ENCODE measurements at regions not wholly inside any gene's neighbourhood (a gene's known extent, or its start where the extent isn't known, plus 50 kb on each side); places are given as distances from the start of the nearest gene placed in this dataset.

- no peak for ATAC-seq
Observed at GRCh38 chr9:82670000-82670399, 392.9 kb downstream of the RASEF start.

- ATAC-seq: no peak
Observed at GRCh38 chr9:82670726-82671125, 392.2 kb downstream of the RASEF start.

- ATAC-seq: no peak
Observed at GRCh38 chr9:82673201-82673600, 389.7 kb downstream of the RASEF start.

GRCh38 chr9:82673919-82674318, 389.0 kb downstream of the RASEF start:
- ATAC-seq: no peak

GRCh38 chr9:82675102-82675501, 387.8 kb downstream of the RASEF start:
- no peak for ATAC-seq

GRCh38 chr9:82675605-82676004, 387.3 kb downstream of the RASEF start:
- ATAC-seq: no peak

- no peak for ATAC-seq
Observed at GRCh38 chr9:82677086-82677485, 385.9 kb downstream of the RASEF start.

- no peak for ATAC-seq
Observed at GRCh38 chr9:82679472-82679871, 383.5 kb downstream of the RASEF start.

GRCh38 chr9:82680179-82680935, 382.6 kb downstream of the RASEF start:
- no peak for ATAC-seq

GRCh38 chr9:82681809-82682208, 381.1 kb downstream of the RASEF start:
- no peak for ATAC-seq

GRCh38 chr9:82682431-82682830, 380.5 kb downstream of the RASEF start:
- no peak for ATAC-seq

- ATAC-seq: no peak
Observed at GRCh38 chr9:82695704-82696103, 367.2 kb downstream of the RASEF start.

- ATAC-seq: no peak
Observed at GRCh38 chr9:82706786-82707185, 356.2 kb downstream of the RASEF start.

- no peak for ATAC-seq
Observed at GRCh38 chr9:82716821-82717220, 346.1 kb downstream of the RASEF start.

- ATAC-seq: no peak
Observed at GRCh38 chr9:82720515-82720914, 342.4 kb downstream of the RASEF start.

GRCh38 chr9:82721593-82721992, 341.3 kb downstream of the RASEF start:
- ATAC-seq: no peak

GRCh38 chr9:82722051-82722450, 340.9 kb downstream of the RASEF start:
- no peak for ATAC-seq

GRCh38 chr9:82722561-82722960, 340.4 kb downstream of the RASEF start:
- no peak for ATAC-seq

GRCh38 chr9:82726424-82727276, 336.3 kb downstream of the RASEF start:
- ATAC-seq: no peak

- no peak for ATAC-seq
Observed at GRCh38 chr9:82729141-82729540, 333.8 kb downstream of the RASEF start.

GRCh38 chr9:82729991-82730589, 332.9 kb downstream of the RASEF start:
- ATAC-seq: no peak

GRCh38 chr9:82732928-82733327, 330.0 kb downstream of the RASEF start:
- ATAC-seq: no peak

- no peak for ATAC-seq
Observed at GRCh38 chr9:82736126-82736525, 326.8 kb downstream of the RASEF start.

- no peak for ATAC-seq
Observed at GRCh38 chr9:82736701-82737100, 326.2 kb downstream of the RASEF start.
